ENCODE measurements at regions not wholly inside any gene's neighbourhood (a gene's known extent, or its start where the extent isn't known, plus 50 kb on each side); places are given as distances from the start of the nearest gene placed in this dataset.

- no peak for DNase-seq (ENCODE audit: low read depth)
- no peak for TF ChIP-seq CTCF (conservative IDR thresholded peaks at IDR 0.05; ENCODE audit: low read depth, low read length)
- no peak overlapping the region for H3K4me3 ChIP-seq (ENCODE audit: low read depth, low read length)
Measured at GRCh38 chr16:6192984-6193383, 1095.4 kb upstream of the EEF2KMT start.

GRCh38 chr16:6192532-6192931 is 1094.9 kb upstream of the EEF2KMT start:
- no peak for DNase-seq (ENCODE audit: low read depth)
- no peak for TF ChIP-seq CTCF (conservative IDR thresholded peaks at IDR 0.05; ENCODE audit: low read depth, low read length)
- no peak overlapping the region for H3K4me3 ChIP-seq (ENCODE audit: low read depth, low read length)

GRCh38 chr16:6190776-6191175 is 1093.2 kb upstream of the EEF2KMT start:
- TF ChIP-seq CTCF (conservative IDR thresholded peaks at IDR 0.05; ENCODE audit: low read depth, low read length) = no peak
- no peak overlapping the region for H3K4me3 ChIP-seq (ENCODE audit: low read depth, low read length)

GRCh38 chr16:6189216-6189615 is 1091.6 kb upstream of the EEF2KMT start:
- TF ChIP-seq CTCF (conservative IDR thresholded peaks at IDR 0.05; ENCODE audit: low read depth, low read length) = no peak
- DNase-seq (ENCODE audit: low read depth) = no peak
- H3K4me3 ChIP-seq (ENCODE audit: low read depth, low read length) = no peak overlapping the region

More at GRCh38 chr16:6190776-6191175, 1093.2 kb upstream of the EEF2KMT start:
- no peak for DNase-seq (ENCODE audit: low read depth)

- no peak overlapping the region for H3K4me3 ChIP-seq (ENCODE audit: low read depth, low read length)
Measured at GRCh38 chr16:6177616-6178180, 1080.1 kb upstream of the EEF2KMT start.

GRCh38 chr16:6170022-6170421 is 1072.4 kb upstream of the EEF2KMT start:
- DNase-seq (ENCODE audit: low read depth) = no peak
- H3K4me3 ChIP-seq (ENCODE audit: low read depth, low read length) = no peak overlapping the region
- TF ChIP-seq CTCF (conservative IDR thresholded peaks at IDR 0.05; ENCODE audit: low read depth, low read length) = no peak

More at GRCh38 chr16:6177616-6178180, 1080.1 kb upstream of the EEF2KMT start:
- no peak for TF ChIP-seq CTCF (conservative IDR thresholded peaks at IDR 0.05; ENCODE audit: low read depth, low read length)
- DNase-seq (ENCODE audit: low read depth) = no peak

- no peak for TF ChIP-seq CTCF (conservative IDR thresholded peaks at IDR 0.05; ENCODE audit: low read depth, low read length)
- peak; percentile 13 for DNase-seq (ENCODE audit: low read depth)
- no peak overlapping the region for H3K4me3 ChIP-seq (ENCODE audit: low read depth, low read length)
Measured at GRCh38 chr16:6165330-6165979, 1067.9 kb upstream of the EEF2KMT start.
